Thymus (tissue), 11 donors: ENCODE measurements at regions not wholly inside any gene's neighbourhood (a gene's known extent, or its start where the extent isn't known, plus 50 kb on each side); places are given as distances from the start of the nearest gene placed in this dataset.
A peak's percentile ranks its signal among the peaks of the same experiment; 100 is the strongest.
"Not testable (repeated sequence)": the region's sequence is repeated elsewhere in the genome, so short reads cannot be mapped to it uniquely, and the experiment has no call there.

Experiments
- DNase-seq, 9 donors: peaks; one replicate each; pipeline ENCODE4 v3.0.0-alpha.2; 2013; ENCODE audit warnings: low spot score in 9 of 9, low read depth in 6 of 9, missing footprints in 1 of 9
- H3K27ac ChIP-seq, 2 donors: one replicate each; pipeline ENCODE4 v1.5.1; 2013; ENCODE audit warnings: control low read depth in 1 of 2, low read depth in 1 of 2, low read length in 1 of 2, mild to moderate bottlenecking in 1 of 2, moderate library complexity in 1 of 2
- H3K27me3 ChIP-seq, 2 donors: one replicate each; pipeline ENCODE4 v1.5.1; 2013; ENCODE audit warnings: low read length in 1 of 2; ENCODE audit not compliant: control insufficient read depth in 2 of 2, insufficient read depth in 1 of 2
- H3K36me3 ChIP-seq, 2 donors: one replicate each; pipeline ENCODE4 v1.5.1; 2013; ENCODE audit warnings: low read length in 1 of 2, mild to moderate bottlenecking in 1 of 2, moderate library complexity in 1 of 2; ENCODE audit not compliant: control insufficient read depth in 2 of 2, insufficient read depth in 2 of 2
- H3K4me1 ChIP-seq, 2 donors: one replicate each; pipeline ENCODE4 v1.5.1; 2013; ENCODE audit warnings: low read length in 2 of 2; ENCODE audit not compliant: control insufficient read depth in 2 of 2, insufficient read depth in 2 of 2
- H3K4me3 ChIP-seq, 2 donors: one replicate each; pipeline ENCODE4 v1.5.1; 2013; ENCODE audit warnings: low read length in 2 of 2, control low read depth in 1 of 2, mild to moderate bottlenecking in 1 of 2
- H3K9me3 ChIP-seq, 2 donors: one replicate each; pipeline ENCODE4 v1.5.1; 2013; ENCODE audit warnings: low read length in 1 of 2, mild to moderate bottlenecking in 1 of 2; ENCODE audit not compliant: control insufficient read depth in 2 of 2, insufficient read depth in 1 of 2
- WGBS: extraction: QIAGEN DNeasy Blood & Tissue Kit; methylation state at CpG from one replicate; pipeline ENCODE4 v1.1.7; 2013; 5-methylcytosine and 5-hydroxymethylcytosine counted together
- donor health status: healthy.

- H3K27ac ChIP-seq, H3K36me3 ChIP-seq, H3K27me3 ChIP-seq, H3K4me1 ChIP-seq, H3K9me3 ChIP-seq, DNase-seq, H3K4me3 ChIP-seq: not testable (repeated sequence)
- 98% methylated on average over 24 of the region's 24 CpGs for WGBS
Observed at GRCh38 chr5:81823736-81824135, 72.8 kb upstream of the SSBP2 start.

- no peak overlapping the region for H3K27ac ChIP-seq
- WGBS, result 92% methylated on average over 2 of the region's 2 CpGs
- H3K9me3 ChIP-seq, result no peaks in the 10 kb centered on the region
- no peak for DNase-seq
- peaks cover 3 to 19% of the 10 kb centered on the region in 2 donors for H3K4me1 ChIP-seq
- no peaks in the 10 kb centered on the region for H3K36me3 ChIP-seq
- no peaks in the 10 kb centered on the region for H3K27me3 ChIP-seq
- no peak overlapping the region for H3K4me3 ChIP-seq
Observed at GRCh38 chr5:81820863-81821262, 70.0 kb upstream of the SSBP2 start.

DNA sequence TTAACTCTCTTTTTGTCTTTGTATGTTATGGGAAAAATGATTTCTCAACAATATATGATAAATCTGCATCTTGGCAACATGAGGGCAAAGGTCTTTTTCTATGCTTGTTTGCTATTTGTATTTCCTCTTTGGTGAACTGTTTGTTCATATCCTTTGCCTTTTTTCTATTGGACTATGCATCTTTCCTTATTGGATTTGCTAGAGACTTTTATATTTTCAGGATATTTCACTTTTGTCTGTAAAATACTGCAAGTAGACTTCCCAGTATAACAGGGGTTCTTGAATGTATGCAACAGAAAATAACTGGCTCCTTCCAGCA, 69.4 kb upstream of the SSBP2 start:
- no peak for DNase-seq
- H3K9me3 ChIP-seq, result no peaks in the 10 kb centered on the region
- H3K27me3 ChIP-seq, result no peaks in the 10 kb centered on the region
- peaks cover 3 to 19% of the 10 kb centered on the region in 2 donors for H3K4me1 ChIP-seq
- no peak overlapping the region for H3K27ac ChIP-seq
- H3K36me3 ChIP-seq, result no peaks in the 10 kb centered on the region
- no peak overlapping the region for H3K4me3 ChIP-seq

- H3K27me3 ChIP-seq, result no peaks in the 10 kb centered on the region
- no peak for DNase-seq
- 73% methylated on average over 6 of the region's 6 CpGs for WGBS
- H3K36me3 ChIP-seq, result no peaks in the 10 kb centered on the region
- peaks cover 3 to 19% of the 10 kb centered on the region in 2 donors for H3K4me1 ChIP-seq
- peak overlapping the region in 1 of 2 donors; percentile 15 for H3K27ac ChIP-seq
- no peak overlapping the region for H3K4me3 ChIP-seq
- H3K9me3 ChIP-seq, result no peaks in the 10 kb centered on the region
Observed at GRCh38 chr5:81819556-81820317, 68.8 kb upstream of the SSBP2 start.

- 37% methylated on average over 5 of the region's 5 CpGs for WGBS
- no peak overlapping the region for H3K4me3 ChIP-seq
- H3K36me3 ChIP-seq, result no peaks in the 10 kb centered on the region
- peaks cover 3 to 19% of the 10 kb centered on the region in 2 donors for H3K4me1 ChIP-seq
- peak in 4 of 9 donors; percentile 21 to 72 (median 40) for DNase-seq
- no peaks in the 10 kb centered on the region for H3K9me3 ChIP-seq
- no peak overlapping the region for H3K27ac ChIP-seq
- H3K27me3 ChIP-seq, result no peaks in the 10 kb centered on the region
Observed at GRCh38 chr5:81817980-81818379, 67.1 kb upstream of the SSBP2 start.

DNA sequence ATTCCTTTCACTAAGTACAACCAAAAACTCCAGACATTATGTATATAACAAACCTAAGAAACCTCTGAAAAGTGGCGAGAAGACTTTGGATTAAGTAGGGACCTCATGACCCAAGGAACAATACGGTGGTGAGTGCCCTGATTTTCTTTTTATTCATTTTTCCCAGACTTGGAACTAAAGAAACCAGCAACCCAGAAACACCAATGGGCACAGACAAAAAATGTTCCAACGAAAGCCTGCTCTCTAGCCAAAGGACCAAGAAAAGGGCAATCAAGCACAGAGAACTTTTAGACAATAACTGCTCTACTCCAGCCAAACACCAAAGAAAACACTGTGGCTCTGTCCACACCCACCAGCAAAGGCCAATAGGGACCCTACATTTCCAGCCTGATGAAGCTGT, 66.2 kb upstream of the SSBP2 start:
- DNase-seq, result no peak
- no peaks in the 10 kb centered on the region for H3K36me3 ChIP-seq
- 98% methylated on average over 3 of the region's 3 CpGs for WGBS
- no peak overlapping the region for H3K4me3 ChIP-seq
- no peak overlapping the region for H3K27ac ChIP-seq
- no peaks in the 10 kb centered on the region for H3K9me3 ChIP-seq
- no peaks in the 10 kb centered on the region for H3K27me3 ChIP-seq
- H3K4me1 ChIP-seq, result peaks cover 3 to 19% of the 10 kb centered on the region in 2 donors

- H3K27me3 ChIP-seq, result no peaks in the 10 kb centered on the region
- peaks cover 3 to 15% of the 10 kb centered on the region in 2 donors for H3K4me1 ChIP-seq
- no peak for DNase-seq
- no peaks in the 10 kb centered on the region for H3K36me3 ChIP-seq
- H3K9me3 ChIP-seq, result no peaks in the 10 kb centered on the region
- 97% methylated on average over 3 of the region's 3 CpGs for WGBS
- no peak overlapping the region for H3K27ac ChIP-seq
- no peak overlapping the region for H3K4me3 ChIP-seq
Observed at GRCh38 chr5:81815321-81815720, 64.4 kb upstream of the SSBP2 start.

DNA sequence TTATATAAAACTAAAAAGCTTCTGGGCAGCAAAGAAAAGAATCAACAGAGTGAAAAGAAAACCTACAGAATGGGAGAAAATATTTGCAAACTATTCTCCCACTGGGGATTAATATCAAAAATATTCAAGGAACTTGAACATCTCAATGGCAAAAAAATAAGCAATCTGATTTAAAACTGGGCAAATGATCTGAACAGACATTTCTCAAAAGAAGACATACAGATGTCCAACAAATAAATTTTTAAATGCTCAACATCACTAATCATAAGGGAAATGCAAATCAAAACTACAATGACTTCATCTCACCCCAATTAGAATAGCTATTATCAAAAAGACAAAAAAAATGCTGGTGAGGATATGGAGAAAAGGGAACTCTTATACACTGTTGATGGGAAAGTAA, 57.2 kb upstream of the SSBP2 start:
- Histone ChIP-seq H3K4me1 (no peaks in the 10 kb centered on the region), H3K4me3 (no peak overlapping the region), H3K9me3 (no peaks in the 10 kb centered on the region), H3K27me3 (no peaks in the 10 kb centered on the region), H3K27ac (no peak overlapping the region), H3K36me3 (no peaks in the 10 kb centered on the region)
- DNase-seq, result no peak

DNA sequence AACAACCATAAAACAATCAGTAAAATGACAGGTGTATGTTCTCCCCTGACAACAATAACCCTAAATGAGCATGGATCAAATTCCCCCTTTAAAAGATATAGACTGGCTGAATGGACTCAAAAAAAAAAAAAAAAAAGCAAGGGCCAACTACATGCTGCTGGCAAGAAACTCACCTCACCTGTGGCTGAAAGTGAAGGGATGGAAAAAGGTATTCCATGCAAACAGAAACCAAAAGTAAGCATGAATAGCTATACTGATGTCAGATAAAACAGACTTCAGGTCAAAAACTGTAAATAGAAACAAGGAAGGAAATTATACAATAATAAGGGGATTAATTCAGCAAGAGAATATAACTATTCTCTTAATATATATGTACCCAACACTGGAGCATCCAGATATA, 54.2 kb upstream of the SSBP2 start:
- Histone ChIP-seq H3K4me1 (no peaks in the 10 kb centered on the region), H3K27me3 (no peaks in the 10 kb centered on the region), H3K4me3 (no peak overlapping the region), H3K27ac (no peak overlapping the region), H3K36me3 (no peaks in the 10 kb centered on the region), H3K9me3 (no peaks in the 10 kb centered on the region)
- DNase-seq, result no peak

DNA sequence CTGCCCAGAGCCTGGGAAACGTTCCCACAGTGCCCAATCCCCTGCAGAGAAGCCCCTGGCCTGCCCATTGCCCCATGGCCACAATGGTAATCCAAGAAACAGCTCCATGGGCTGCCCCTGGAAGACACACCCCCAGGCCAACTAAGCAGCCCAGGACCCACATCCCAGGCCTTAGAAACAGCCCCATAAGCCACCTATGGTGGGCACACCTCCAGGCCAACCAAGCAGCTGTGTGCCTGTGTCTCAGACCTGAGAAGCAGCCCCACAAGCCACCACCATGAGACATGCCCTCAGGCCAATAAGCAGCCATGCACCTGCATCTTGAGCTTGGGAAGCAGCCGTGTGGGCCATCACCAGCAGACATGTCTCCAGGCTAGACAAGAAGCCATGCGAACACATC, 52.9 kb upstream of the SSBP2 start:
- Histone ChIP-seq H3K9me3 (peaks cover 0 to 2% of the 10 kb centered on the region in 2 donors), H3K4me3 (no peak overlapping the region), H3K4me1 (no peaks in the 10 kb centered on the region), H3K27ac (no peak overlapping the region), H3K27me3 (no peaks in the 10 kb centered on the region), H3K36me3 (no peaks in the 10 kb centered on the region)
- WGBS, result 98% methylated on average over 3 of the region's 3 CpGs
- no peak for DNase-seq
